Esophagus (tissue), 2 donors: ENCODE measurements at regions not wholly inside any gene's neighbourhood (a gene's known extent, or its start where the extent isn't known, plus 50 kb on each side); places are given as distances from the start of the nearest gene placed in this dataset.
"Not testable (repeated sequence)": the region's sequence is repeated elsewhere in the genome, so short reads cannot be mapped to it uniquely, and the experiment has no call there.

Experiments used
- H3K27ac ChIP-seq, 2 donors: one replicate each; pipeline ENCODE4 v1.5.1; 2013; ENCODE audit warnings: low read depth in 2 of 2, mild to moderate bottlenecking in 2 of 2, inconsistent platforms in 1 of 2, low read length in 1 of 2, moderate library complexity in 1 of 2
- H3K27me3 ChIP-seq, 2 donors: one replicate each; pipeline ENCODE4 v1.6.1; 2013; ENCODE audit warnings: low read length in 2 of 2, control low read depth in 1 of 2, mild to moderate bottlenecking in 1 of 2; ENCODE audit not compliant: insufficient read depth in 2 of 2, control insufficient read depth in 1 of 2
- H3K36me3 ChIP-seq, 2 donors: one replicate each; pipeline ENCODE4 v1.6.1; 2013; ENCODE audit warnings: low read length in 1 of 2; ENCODE audit not compliant: control insufficient read depth in 2 of 2, insufficient read depth in 2 of 2
- H3K4me1 ChIP-seq, 2 donors: one replicate each; pipeline ENCODE4 v1.6.1; 2013; ENCODE audit warnings: low read length in 1 of 2; ENCODE audit not compliant: control insufficient read depth in 2 of 2, insufficient read depth in 2 of 2
- H3K4me3 ChIP-seq, 2 donors: one replicate each; pipeline ENCODE4 v1.5.1; 2013; ENCODE audit warnings: low read length in 2 of 2, mild to moderate bottlenecking in 2 of 2, low read depth in 1 of 2, moderate library complexity in 1 of 2
- H3K9me3 ChIP-seq, 2 donors: one replicate each; pipeline ENCODE4 v1.6.1; 2013; ENCODE audit warnings: mild to moderate bottlenecking in 2 of 2, low read depth in 1 of 2, low read length in 1 of 2, moderate library complexity in 1 of 2; ENCODE audit not compliant: control insufficient read depth in 2 of 2, insufficient read depth in 1 of 2
- WGBS, 2 donors: extraction: QIAGEN DNeasy Blood & Tissue Kit; methylation state at CpG; one replicate each; pipeline ENCODE4 v1.1.7; 2013; 5-methylcytosine and 5-hydroxymethylcytosine counted together
- donor health status: healthy with polysubstance abuse.
- donor health status: Bipolar disorder and iron deficiency.

DNA sequence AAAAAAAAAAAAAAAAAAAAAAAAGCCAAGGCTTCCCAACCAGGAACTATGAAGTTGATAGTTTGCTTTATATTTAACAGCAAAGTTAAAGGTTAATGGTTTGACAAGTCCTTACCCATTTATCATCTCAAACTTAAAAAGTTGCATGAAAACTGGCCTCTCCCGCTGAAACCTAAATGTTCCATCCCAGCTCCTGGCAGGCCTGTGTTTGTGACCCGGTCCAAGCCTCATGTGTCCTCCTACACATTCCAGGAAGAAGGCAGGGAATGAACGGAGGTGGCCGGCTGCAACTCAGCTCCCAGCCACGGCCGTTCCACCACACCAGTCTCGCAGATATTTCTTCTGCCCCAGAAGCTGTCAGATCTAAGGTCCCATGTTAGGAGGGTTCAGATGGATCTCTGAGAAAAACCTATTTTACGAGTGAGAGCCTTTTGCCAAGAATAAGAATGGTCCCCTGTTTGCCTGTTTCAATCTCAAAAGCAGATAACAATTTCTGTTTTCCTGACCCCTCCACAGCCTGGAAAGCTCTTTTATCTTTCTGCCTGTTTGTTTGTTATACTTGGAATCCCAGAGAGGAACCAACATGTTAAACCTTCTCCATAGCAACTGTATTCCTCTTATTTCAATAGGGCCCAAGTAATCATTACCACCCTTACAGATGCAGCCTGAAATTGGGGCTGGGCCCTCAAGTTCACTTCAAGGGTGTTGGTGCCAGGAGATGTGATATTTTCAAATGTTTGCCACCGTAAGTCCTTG is 56.5 kb downstream of the KCTD12 start:
- WGBS, 2 donors = 57 to 65% methylated on average over 9 of the region's 9 CpGs
- H3K27ac ChIP-seq = no peak overlapping the region
- H3K27me3 ChIP-seq = no peaks in the 10 kb centered on the region
- H3K4me1 ChIP-seq = peaks cover 0 to 2% of the 10 kb centered on the region in 2 donors
- H3K4me3 ChIP-seq = no peak overlapping the region
- no peaks in the 10 kb centered on the region for H3K36me3 ChIP-seq
- no peaks in the 10 kb centered on the region for H3K9me3 ChIP-seq

DNA sequence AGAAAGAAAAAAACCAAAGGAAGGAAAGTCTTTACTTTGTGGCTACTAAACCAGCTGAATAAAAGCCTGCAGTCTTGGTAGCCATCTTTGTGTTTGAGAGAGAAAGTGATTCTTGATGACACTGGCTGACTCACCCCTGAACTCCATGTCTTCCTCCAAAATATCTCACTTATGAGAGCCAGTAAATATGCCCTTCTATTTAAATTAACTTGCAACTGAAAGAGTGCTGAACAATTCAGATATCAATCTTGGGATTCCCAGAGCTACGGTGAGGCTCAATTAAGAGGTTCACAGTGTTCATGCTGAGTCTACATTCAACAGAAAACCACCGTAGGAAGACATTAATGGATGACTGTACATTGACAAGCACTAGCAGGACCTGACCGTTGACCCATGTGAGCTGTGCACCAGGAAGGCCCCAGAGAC is 57.9 kb downstream of the KCTD12 start:
- WGBS, 2 donors = 47 to 61% methylated on average over 3 of the region's 3 CpGs
- Histone ChIP-seq H3K27ac (no peak overlapping the region), H3K9me3 (no peaks in the 10 kb centered on the region)

DNA sequence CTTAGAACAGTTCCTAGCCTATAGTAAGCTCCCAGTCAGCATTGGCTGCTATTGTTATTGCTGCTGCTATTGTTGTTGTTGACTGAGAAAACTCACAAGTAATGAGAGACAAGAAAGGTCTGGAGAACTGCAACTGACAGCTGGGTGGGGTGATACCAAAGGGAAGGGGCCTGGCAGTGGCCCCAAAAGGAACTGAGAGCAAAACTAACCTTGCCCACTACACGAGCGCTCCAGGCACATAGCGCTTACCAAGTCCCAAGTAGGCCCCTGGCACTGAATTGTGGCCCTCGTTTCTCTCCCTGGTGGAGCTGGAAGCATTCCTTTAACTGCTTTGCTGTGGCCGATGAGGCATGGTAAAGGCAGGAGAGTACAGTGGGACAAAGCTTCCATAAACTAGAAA is 59.7 kb downstream of the KCTD12 start:
- Histone ChIP-seq H3K36me3 (no peaks in the 10 kb centered on the region), H3K4me3 (no peak overlapping the region), H3K27me3 (no peaks in the 10 kb centered on the region), H3K4me1 (peaks cover 0 to 2% of the 10 kb centered on the region in 2 donors), H3K9me3 (no peaks in the 10 kb centered on the region), H3K27ac (no peak overlapping the region)
- WGBS, 2 donors = 84 to 91% methylated on average over 5 of the region's 5 CpGs

More for the DNA sequence above, 57.9 kb downstream of the KCTD12 start:
- Histone ChIP-seq H3K27me3 (no peaks in the 10 kb centered on the region), H3K4me3 (no peak overlapping the region), H3K36me3 (no peaks in the 10 kb centered on the region), H3K4me1 (peaks cover 0 to 2% of the 10 kb centered on the region in 2 donors)

DNA sequence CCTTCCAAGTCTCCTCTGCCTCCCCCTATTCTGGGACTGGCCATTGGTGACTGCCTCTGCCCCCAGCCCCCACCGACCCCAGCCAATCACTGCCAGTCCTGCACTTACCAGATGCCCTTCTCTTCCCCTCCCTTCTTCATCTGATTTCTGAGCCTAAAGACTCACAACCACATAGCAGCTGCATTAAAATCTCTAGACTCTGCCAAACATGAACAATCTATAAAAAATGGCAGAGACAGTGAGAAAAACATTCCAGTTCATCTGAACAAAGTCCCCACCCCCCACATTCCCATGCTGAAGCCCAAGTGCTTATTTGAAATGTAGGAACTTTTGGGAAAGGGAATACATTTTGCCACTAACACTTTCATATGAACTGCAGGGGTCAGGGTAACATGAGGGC is 60.8 kb downstream of the KCTD12 start:
- Histone ChIP-seq H3K4me1 (peaks cover 0 to 2% of the 10 kb centered on the region in 2 donors), H3K27me3 (no peaks in the 10 kb centered on the region), H3K4me3 (no peak overlapping the region), H3K36me3 (no peaks in the 10 kb centered on the region), H3K27ac (no peak overlapping the region), H3K9me3 (no peaks in the 10 kb centered on the region)
- 52 to 67% methylated on average over 1 of the region's 1 CpG for WGBS, 2 donors

DNA sequence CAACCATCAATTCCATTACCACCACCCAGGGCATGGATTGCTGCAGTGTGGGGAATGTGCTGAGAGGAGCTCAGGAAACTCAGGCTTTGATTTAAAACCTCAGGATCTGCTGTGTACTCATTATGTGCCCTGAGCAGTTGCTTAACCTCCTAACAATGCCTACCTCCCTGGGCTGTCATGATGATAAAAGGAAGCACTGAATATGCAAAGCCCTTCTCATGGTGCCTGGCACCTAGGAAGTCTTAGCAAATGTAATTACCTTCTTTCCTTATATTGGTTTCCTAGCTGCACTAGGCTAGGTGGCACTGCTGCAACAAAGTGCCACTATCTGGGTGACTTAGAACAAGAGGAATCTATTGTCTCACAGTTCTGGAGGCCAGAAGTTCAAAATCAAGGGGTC is 62.2 kb downstream of the KCTD12 start:
- Histone ChIP-seq H3K27me3 (no peaks in the 10 kb centered on the region), H3K4me3 (no peak overlapping the region), H3K36me3 (no peaks in the 10 kb centered on the region), H3K4me1 (no peaks in the 10 kb centered on the region), H3K27ac (no peak overlapping the region), H3K9me3 (no peaks in the 10 kb centered on the region)

DNA sequence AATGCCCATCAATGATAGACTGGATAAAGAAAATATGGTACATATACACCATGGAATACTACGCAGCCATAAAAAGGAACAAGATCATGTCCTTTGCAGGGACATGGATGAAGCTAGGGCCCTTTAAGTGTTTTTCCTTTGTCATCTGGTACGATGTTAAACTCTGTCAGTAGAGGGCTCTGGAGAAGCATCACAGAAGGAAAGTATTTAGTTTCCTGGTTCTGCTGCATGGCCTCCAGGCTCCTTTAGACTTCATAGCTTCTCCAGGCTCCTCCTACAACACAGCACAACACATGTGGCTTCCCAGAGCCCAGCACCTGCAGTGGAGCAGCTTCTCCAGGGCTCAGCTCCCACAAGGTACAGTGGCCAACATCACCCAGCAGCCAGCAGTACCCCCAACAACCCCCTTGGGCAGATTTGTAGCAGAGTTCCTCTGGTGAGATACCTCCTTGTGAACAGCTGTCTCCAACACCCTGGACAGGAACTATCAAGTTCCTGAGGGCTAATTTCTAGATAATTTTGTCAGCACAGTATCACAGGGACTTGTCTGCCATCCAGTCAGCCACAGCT is 63.4 kb downstream of the KCTD12 start:
- no peaks in the 10 kb centered on the region for H3K27me3 ChIP-seq
- no peaks in the 10 kb centered on the region for H3K4me1 ChIP-seq
- H3K4me3 ChIP-seq = no peak overlapping the region
- no peak overlapping the region for H3K27ac ChIP-seq
- H3K36me3 ChIP-seq = no peaks in the 10 kb centered on the region
- H3K9me3 ChIP-seq = no peaks in the 10 kb centered on the region
- 62 to 73% methylated on average over 2 of the region's 2 CpGs for WGBS, 2 donors

DNA sequence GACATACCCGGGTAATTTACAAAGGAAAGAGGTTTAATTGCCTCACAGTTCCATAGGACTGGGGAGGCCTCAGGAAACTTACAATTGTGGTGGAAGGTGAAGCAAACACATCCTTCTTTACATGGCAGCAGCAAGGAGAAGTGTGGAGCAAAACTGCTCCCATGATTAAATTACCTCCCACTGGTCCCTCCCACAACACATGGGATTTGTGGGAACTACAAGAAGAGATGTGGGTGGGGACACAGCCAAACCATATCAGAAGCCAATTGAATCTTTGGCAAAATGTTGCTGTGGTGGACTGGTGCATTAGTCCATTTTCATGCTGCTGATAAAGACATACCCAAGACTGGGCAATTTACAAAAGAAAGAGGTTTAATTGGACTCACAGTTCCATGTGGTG is 65.0 kb downstream of the KCTD12 start:
- not testable (repeated sequence) for H3K4me3 ChIP-seq, H3K27me3 ChIP-seq, H3K27ac ChIP-seq, H3K9me3 ChIP-seq, H3K4me1 ChIP-seq, H3K36me3 ChIP-seq
- WGBS, 2 donors = 68 to 70% methylated on average over 1 of the region's 1 CpG

DNA sequence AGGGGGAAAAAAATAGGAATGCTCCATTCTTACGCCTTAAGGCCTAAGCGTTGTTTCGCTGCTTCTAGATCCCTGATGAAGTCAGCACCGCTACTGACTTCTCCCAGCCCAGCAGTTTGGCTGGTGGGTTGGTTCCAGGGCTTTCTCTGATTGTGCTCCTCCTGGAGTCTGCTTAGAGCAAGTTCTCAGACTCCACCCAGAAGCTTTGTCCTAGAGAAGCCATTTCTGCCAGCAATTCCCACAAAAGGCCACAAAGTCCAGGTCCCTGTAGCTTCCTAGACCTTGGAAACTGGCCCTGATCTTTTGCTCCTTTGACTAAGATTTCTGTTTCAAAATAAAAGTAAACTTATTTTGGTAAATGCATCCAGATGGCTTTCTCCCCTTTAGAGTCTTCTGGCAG is 65.4 kb downstream of the KCTD12 start:
- 87 to 93% methylated on average over 4 of the region's 4 CpGs for WGBS, 2 donors
- H3K27me3 ChIP-seq = no peaks in the 10 kb centered on the region
- H3K27ac ChIP-seq = no peak overlapping the region
- no peaks in the 10 kb centered on the region for H3K9me3 ChIP-seq
- no peaks in the 10 kb centered on the region for H3K4me1 ChIP-seq
- H3K36me3 ChIP-seq = no peaks in the 10 kb centered on the region
- H3K4me3 ChIP-seq = no peak overlapping the region

DNA sequence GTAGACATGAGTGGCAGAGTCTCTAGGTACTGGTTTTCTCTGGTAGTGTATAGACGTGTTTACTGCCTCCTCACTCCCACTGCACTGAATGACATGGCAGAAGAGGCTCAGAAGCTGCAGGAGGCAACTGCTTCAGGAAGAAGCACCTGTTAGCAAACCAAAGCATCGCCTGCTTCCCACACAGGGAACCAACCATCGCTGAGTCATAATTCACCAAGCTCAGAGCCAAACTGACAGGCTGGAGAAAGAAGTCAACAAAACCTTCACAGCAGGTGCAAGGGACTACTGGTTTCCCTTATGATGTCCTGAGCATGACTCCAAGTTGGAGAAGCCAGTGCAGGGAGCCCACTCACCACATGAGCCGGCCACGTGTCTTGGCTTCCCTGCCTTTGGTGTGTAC is 69.8 kb downstream of the KCTD12 start:
- H3K4me3 ChIP-seq = no peak overlapping the region
- H3K27ac ChIP-seq = no peak overlapping the region
- no peaks in the 10 kb centered on the region for H3K36me3 ChIP-seq
- H3K27me3 ChIP-seq = no peaks in the 10 kb centered on the region
- 61 to 78% methylated on average over 5 of the region's 5 CpGs for WGBS, 2 donors
- H3K4me1 ChIP-seq = peaks cover 0 to 2% of the 10 kb centered on the region in 2 donors
- no peaks in the 10 kb centered on the region for H3K9me3 ChIP-seq

DNA sequence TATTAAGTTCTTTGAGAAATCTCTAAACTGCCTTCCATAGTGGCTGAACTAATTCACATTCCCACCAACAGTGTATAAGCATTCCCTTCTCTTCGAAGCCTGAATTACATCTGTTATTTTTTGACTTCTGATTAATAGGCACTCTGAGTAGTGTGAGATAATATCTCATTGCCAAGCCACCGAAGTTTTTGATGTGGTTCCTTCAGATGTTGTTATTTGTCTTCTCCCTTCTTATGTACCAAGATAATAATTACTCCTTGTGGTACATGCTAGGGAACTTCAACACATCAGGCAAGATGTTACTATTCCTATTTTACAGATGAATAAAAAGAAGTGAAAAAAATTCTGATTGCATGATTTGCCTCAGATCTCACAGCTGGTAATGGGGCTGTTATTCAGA is 70.9 kb downstream of the KCTD12 start:
- no peak overlapping the region for H3K4me3 ChIP-seq
- H3K27me3 ChIP-seq = no peaks in the 10 kb centered on the region
- WGBS, 2 donors = 63 to 69% methylated on average over 2 of the region's 2 CpGs
- no peaks in the 10 kb centered on the region for H3K36me3 ChIP-seq
- H3K4me1 ChIP-seq = peaks cover 0 to 2% of the 10 kb centered on the region in 2 donors
- H3K9me3 ChIP-seq = no peaks in the 10 kb centered on the region
- H3K27ac ChIP-seq = no peak overlapping the region
